DMS53 (cell line): ENCODE measurements at regions not wholly inside any gene's neighbourhood (a gene's known extent, or its start where the extent isn't known, plus 50 kb on each side); places are given as distances from the start of the nearest gene placed in this dataset.
"Not testable (repeated sequence)": the region's sequence is repeated elsewhere in the genome, so short reads cannot be mapped to it uniquely, and the experiment has no call there.

Source experiments
- DNase-seq: peaks from one replicate; lab custom pipeline; 2025; lab: John Stamatoyannopoulos, UW

DNA sequence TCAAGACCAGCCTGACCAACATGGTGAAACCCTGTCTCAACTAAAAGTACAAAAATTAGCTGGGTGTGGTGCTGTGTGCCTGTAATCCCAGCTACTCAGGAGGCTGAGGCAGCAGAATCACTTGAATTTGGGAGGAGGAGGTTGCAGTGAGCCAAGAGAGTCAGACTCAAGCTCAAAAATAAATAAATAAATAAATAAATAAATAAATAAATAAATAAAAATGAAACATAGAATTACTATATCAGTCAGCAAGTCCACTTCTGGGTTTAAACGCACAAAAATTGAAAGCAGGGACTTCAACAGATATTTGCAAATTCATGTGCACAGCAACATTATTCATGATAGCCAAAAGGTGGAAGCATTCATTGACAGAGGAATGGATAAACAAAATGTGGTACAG is 875.2 kb upstream of the ALG10B start:
- not testable (repeated sequence) for DNase-seq

GRCh38 chr12:37455646-37456045 is 860.9 kb upstream of the ALG10B start:
- DNase-seq, result peak; percentile 64

DNA sequence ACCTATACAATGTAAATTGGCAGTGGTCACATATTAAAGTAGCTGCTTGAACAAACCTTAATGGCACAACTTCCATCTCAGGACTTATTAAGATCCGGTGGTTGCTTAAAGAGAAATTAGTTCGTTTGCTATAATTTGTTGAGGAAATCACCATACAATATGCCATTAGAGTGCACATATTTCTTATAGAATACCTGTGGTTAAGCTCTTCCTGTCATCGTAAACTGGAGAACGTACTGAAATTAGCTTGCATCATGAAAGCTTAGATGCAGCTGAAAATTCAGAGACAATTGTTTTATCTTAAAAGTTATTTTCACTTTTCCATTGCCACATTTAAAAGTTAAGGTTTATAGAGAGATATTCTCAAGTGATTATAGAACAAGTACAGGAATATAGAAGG is 818.6 kb upstream of the ALG10B start:
- DNase-seq, result not testable (repeated sequence)

GRCh38 chr12:37510256-37510655 is 806.3 kb upstream of the ALG10B start:
- DNase-seq, result not testable (repeated sequence)

GRCh38 chr12:37540581-37540980 is 776.0 kb upstream of the ALG10B start:
- not testable (repeated sequence) for DNase-seq

DNA sequence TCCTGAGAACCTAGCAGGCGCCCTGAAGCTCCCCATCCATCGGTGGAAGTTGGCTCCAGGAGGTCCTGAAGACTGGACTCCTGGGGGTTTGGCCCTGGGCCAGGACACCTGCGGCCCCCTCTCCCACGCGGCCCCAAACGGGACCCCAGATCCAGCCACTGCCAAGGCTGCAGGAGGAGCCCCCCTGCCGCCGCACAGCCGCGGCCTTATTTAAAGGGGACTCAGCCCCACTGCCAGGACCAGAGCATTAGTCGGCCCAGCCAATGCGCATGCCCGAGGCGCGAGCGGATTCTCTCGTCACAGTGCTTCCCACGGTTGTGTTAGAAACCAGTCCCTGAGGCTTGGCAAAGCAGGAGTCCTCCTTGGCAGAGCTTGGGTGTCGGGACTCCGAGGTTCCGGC is 775.2 kb upstream of the ALG10B start:
- peak; percentile 10 for DNase-seq

- peak; percentile 86 for DNase-seq
Measured at GRCh38 chr12:37543131-37543965, 773.2 kb upstream of the ALG10B start.

GRCh38 chr12:37543966-37544668 is 772.5 kb upstream of the ALG10B start:
- DNase-seq, result no peak

GRCh38 chr12:37544669-37545330 is 771.8 kb upstream of the ALG10B start:
- DNase-seq, result not testable (repeated sequence)

DNA sequence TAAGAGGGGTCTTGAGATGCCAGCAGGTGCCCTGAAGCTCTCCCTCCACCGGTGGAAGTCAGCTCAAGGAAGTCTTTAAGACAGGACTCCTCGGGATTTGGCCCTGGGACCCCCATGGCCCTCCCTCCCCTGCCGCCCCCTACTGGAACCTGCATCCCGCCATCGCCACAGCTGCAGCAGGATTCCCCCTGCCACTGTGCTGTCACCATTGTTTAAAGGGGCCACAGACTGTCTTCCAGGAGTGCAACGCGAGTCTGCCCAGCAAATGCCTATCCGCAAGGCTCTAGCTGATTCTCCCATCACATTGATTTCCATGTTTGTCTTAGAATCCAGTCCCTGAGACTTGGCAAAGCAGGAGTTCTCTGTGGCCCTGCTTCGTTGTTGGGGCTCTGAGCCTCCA is 770.8 kb upstream of the ALG10B start:
- no peak for DNase-seq

DNA sequence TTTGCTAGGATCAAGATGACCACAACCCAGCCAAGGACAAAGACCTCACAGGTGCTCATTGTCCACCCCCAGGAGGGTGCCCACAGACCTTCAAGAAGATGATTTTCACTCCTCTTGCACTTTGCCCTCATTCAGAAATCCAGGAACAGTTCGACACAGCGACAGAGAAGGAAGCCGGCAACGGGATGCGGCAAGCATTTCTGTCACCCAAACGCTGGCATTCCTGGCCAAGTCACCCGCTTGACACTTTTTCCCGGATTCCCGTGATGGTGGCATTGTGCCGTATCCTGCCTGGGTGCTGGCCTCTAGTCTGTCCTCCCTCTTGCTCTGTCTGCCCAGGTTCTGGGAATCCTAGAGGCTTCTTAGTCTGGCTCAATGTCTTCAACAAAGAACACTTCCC is 770.4 kb upstream of the ALG10B start:
- no peak for DNase-seq

DNA sequence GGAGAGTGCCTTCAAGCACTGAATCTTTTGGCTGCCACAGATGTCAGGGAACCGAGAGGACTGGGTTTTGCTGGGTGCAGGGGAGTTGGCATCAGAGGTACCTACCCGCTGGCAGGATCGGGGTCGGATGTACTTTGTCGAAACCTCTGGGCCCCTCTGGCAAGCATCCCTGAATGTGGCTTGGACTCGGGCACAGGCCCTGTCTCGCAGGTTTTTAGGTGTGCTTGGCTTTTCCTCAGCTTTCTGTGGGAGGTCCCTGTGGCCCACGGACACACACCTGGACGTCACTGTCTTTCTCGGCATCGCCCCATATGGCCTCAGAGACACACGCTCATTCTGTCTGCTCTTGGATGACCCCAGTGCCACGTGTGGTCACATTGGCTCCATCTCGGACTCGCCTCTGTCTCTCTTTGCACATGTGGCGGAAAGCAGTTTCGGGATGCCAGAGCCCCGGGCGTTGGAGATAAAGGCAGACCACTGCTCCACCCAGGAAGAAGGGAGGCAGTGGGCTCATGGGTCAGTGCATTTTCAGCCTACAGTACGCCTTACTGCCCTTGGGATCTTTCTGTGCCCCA is 769.6 kb upstream of the ALG10B start:
- DNase-seq, result no peak

- peak; percentile 69 for DNase-seq
Measured at GRCh38 chr12:37547611-37548010, 769.0 kb upstream of the ALG10B start.

DNA sequence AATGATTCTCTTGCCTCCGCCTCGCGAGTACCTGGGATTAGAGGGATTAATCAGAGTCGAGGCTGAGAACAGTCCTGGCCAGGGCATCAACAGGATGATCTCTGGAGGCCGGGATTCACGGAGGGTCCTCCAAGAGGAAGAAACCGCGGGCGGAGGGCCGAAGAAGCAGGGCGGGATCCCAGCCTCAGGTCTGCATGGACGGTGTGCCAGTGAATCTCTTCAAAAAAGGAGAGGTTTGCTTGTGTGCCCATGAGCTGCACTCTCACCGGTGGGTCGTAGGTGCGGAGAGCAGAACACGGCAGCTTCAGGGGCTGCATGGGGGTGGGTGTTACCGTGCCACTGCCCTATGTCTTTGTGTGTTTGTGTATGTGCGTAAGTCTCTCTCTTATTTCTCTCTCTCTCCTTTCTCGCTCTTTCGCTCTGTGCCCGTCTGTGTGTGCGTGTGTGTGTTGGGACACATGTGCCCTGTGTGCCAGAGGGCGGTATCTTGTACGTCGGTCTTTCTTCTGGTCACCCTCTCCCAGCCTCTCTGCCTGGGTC is 768.2 kb upstream of the ALG10B start:
- DNase-seq, result peak; percentile 56

DNA sequence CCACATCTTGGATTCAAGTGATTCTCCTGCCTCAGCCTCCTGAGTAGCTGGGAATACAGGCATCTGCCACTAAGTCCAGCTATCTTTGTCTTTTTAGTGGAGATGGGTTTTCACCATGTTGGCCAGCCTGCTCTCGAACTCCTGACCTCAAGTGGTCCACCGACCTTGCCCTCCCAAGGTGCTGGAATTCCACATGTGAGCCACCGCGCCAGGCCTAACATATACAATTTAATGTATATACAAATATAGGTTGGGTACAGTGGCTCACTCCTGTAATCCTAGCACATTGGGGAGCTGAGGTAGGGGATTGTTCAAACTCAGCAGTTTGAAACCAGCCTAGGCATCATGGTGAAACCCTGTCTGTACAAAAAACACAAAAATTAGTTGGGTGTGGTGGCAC is 759.6 kb upstream of the ALG10B start:
- DNase-seq, result not testable (repeated sequence)

- DNase-seq, result no peak
Measured at GRCh38 chr12:37565112-37565511, 751.5 kb upstream of the ALG10B start.

- DNase-seq, result not testable (repeated sequence)
Measured at GRCh38 chr12:37570547-37570946, 746.0 kb upstream of the ALG10B start.
